HUES6 (cell line): ENCODE measurements at regions not wholly inside any gene's neighbourhood (a gene's known extent, or its start where the extent isn't known, plus 50 kb on each side); places are given as distances from the start of the nearest gene placed in this dataset.
"Not testable (repeated sequence)": the region's sequence is repeated elsewhere in the genome, so short reads cannot be mapped to it uniquely, and the experiment has no call there.

Source experiments
- H3K27ac ChIP-seq: 2 replicates; pipeline ENCODE4 v1.7.0; 2013; ENCODE audit warnings: low read depth, mild to moderate bottlenecking, low read length, inconsistent platforms
- H3K27me3 ChIP-seq: 2 replicates; pipeline ENCODE4 v1.6.1; 2013; ENCODE audit warnings: low read length; ENCODE audit not compliant: control insufficient read depth, insufficient read depth
- H3K36me3 ChIP-seq: 2 replicates; pipeline ENCODE4 v1.6.1; 2013; ENCODE audit warnings: low read length; ENCODE audit not compliant: control insufficient read depth, insufficient read depth
- H3K4me1 ChIP-seq: 2 replicates; pipeline ENCODE4 v1.6.1; 2013; ENCODE audit warnings: low read length; ENCODE audit not compliant: control insufficient read depth, insufficient read depth
- H3K4me3 ChIP-seq: 2 replicates; pipeline ENCODE4 v1.5.1; 2013; ENCODE audit warnings: low read depth, low read length
- H3K9ac ChIP-seq: one replicate; pipeline ENCODE4 v1.6.1; 2013; ENCODE audit warnings: mild to moderate bottlenecking, low read length
- H3K9me3 ChIP-seq: 2 replicates; pipeline ENCODE4 v1.6.1; 2013; ENCODE audit warnings: low read depth, low read length; ENCODE audit not compliant: control insufficient read depth, insufficient read depth

GRCh38 chr6:49328051-49328744 is 134.9 kb downstream of the MMUT start:
- no peaks in the 10 kb centered on the region for H3K27me3 ChIP-seq
- H3K4me1 ChIP-seq: peaks cover 10% of the 10 kb centered on the region; the same call in 1 of the 2 replicates
- H3K4me3 ChIP-seq: no peak overlapping the region
- no peak overlapping the region for H3K9ac ChIP-seq
- H3K9me3 ChIP-seq: peaks cover 2% of the 10 kb centered on the region; the same call in 1 of the 2 replicates
- no peaks in the 10 kb centered on the region for H3K36me3 ChIP-seq
- no peak overlapping the region for H3K27ac ChIP-seq

GRCh38 chr6:49327571-49327970 is 135.5 kb downstream of the MMUT start:
- Histone ChIP-seq H3K9ac (no peak overlapping the region), H3K36me3 (no peaks in the 10 kb centered on the region), H3K27me3 (no peaks in the 10 kb centered on the region), H3K9me3 (peaks cover 2% of the 10 kb centered on the region; the same call in 1 of the 2 replicates), H3K27ac (no peak overlapping the region), H3K4me3 (no peak overlapping the region), H3K4me1 (peaks cover 7% of the 10 kb centered on the region; the same call in 1 of the 2 replicates)

- no peaks in the 10 kb centered on the region for H3K36me3 ChIP-seq
- H3K9me3 ChIP-seq: peaks cover 2% of the 10 kb centered on the region; the same call in 1 of the 2 replicates
- H3K9ac ChIP-seq: no peak overlapping the region
- no peak overlapping the region for H3K4me3 ChIP-seq
- peaks cover 2% of the 10 kb centered on the region; the same call in 1 of the 2 replicates for H3K4me1 ChIP-seq
- H3K27ac ChIP-seq: no peak overlapping the region
- H3K27me3 ChIP-seq: no peaks in the 10 kb centered on the region
Observed at GRCh38 chr6:49327005-49327404, 136.0 kb downstream of the MMUT start.

GRCh38 chr6:49326347-49326746 is 136.7 kb downstream of the MMUT start:
- Histone ChIP-seq H3K4me3 (no peak overlapping the region), H3K9ac (no peak overlapping the region), H3K36me3 (no peaks in the 10 kb centered on the region), H3K27ac (no peak overlapping the region), H3K9me3 (peaks cover 2% of the 10 kb centered on the region; the same call in 1 of the 2 replicates), H3K27me3 (no peaks in the 10 kb centered on the region), H3K4me1 (no peaks in the 10 kb centered on the region)

GRCh38 chr6:49325891-49326290 is 137.2 kb downstream of the MMUT start:
- H3K27me3 ChIP-seq: no peaks in the 10 kb centered on the region
- no peak overlapping the region for H3K4me3 ChIP-seq
- peaks cover 2% of the 10 kb centered on the region; the same call in 1 of the 2 replicates for H3K9me3 ChIP-seq
- H3K9ac ChIP-seq: no peak overlapping the region
- H3K4me1 ChIP-seq: no peaks in the 10 kb centered on the region
- H3K36me3 ChIP-seq: no peaks in the 10 kb centered on the region
- H3K27ac ChIP-seq: no peak overlapping the region

- H3K27me3 ChIP-seq: no peaks in the 10 kb centered on the region
- no peak overlapping the region for H3K4me3 ChIP-seq
- peaks cover 2% of the 10 kb centered on the region; the same call in 1 of the 2 replicates for H3K9me3 ChIP-seq
- no peak overlapping the region for H3K27ac ChIP-seq
- H3K9ac ChIP-seq: no peak overlapping the region
- no peaks in the 10 kb centered on the region for H3K36me3 ChIP-seq
- H3K4me1 ChIP-seq: no peaks in the 10 kb centered on the region
Observed at GRCh38 chr6:49322861-49323260, 140.2 kb downstream of the MMUT start.

GRCh38 chr6:49321561-49322072 is 141.4 kb downstream of the MMUT start:
- Histone ChIP-seq H3K9ac (no peak overlapping the region), H3K4me1 (no peaks in the 10 kb centered on the region), H3K9me3 (peaks cover 5% of the 10 kb centered on the region; the same call in 1 of the 2 replicates), H3K27ac (no peak overlapping the region), H3K4me3 (no peak overlapping the region), H3K27me3 (no peaks in the 10 kb centered on the region), H3K36me3 (no peaks in the 10 kb centered on the region)

- Histone ChIP-seq H3K36me3 (no peaks in the 10 kb centered on the region), H3K9me3 (no peaks in the 10 kb centered on the region), H3K4me1 (no peaks in the 10 kb centered on the region), H3K27ac (no peak overlapping the region), H3K27me3 (no peaks in the 10 kb centered on the region), H3K4me3 (no peak overlapping the region), H3K9ac (no peak overlapping the region)
Observed at GRCh38 chr6:49305010-49305409, 158.0 kb downstream of the MMUT start.

GRCh38 chr6:49304393-49304792 is 158.7 kb downstream of the MMUT start:
- H3K27me3 ChIP-seq, H3K27ac ChIP-seq, H3K9me3 ChIP-seq, H3K4me3 ChIP-seq, H3K36me3 ChIP-seq, H3K4me1 ChIP-seq, H3K9ac ChIP-seq: not testable (repeated sequence)

- Histone ChIP-seq H3K4me3 (no peak overlapping the region), H3K27ac (no peak overlapping the region), H3K27me3 (no peaks in the 10 kb centered on the region), H3K9ac (no peak overlapping the region), H3K4me1 (no peaks in the 10 kb centered on the region), H3K36me3 (no peaks in the 10 kb centered on the region), H3K9me3 (no peaks in the 10 kb centered on the region)
Observed at GRCh38 chr6:49300911-49301310, 162.1 kb downstream of the MMUT start.

- no peak overlapping the region for H3K4me3 ChIP-seq
- no peaks in the 10 kb centered on the region for H3K4me1 ChIP-seq
- no peaks in the 10 kb centered on the region for H3K9me3 ChIP-seq
- H3K36me3 ChIP-seq: no peaks in the 10 kb centered on the region
- H3K27me3 ChIP-seq: no peaks in the 10 kb centered on the region
- no peak overlapping the region for H3K9ac ChIP-seq
- no peak overlapping the region for H3K27ac ChIP-seq
Observed at GRCh38 chr6:49300443-49300842, 162.6 kb downstream of the MMUT start.
